ENCODE measurements at regions not wholly inside any gene's neighbourhood (a gene's known extent, or its start where the extent isn't known, plus 50 kb on each side); places are given as distances from the start of the nearest gene placed in this dataset.

DNA sequence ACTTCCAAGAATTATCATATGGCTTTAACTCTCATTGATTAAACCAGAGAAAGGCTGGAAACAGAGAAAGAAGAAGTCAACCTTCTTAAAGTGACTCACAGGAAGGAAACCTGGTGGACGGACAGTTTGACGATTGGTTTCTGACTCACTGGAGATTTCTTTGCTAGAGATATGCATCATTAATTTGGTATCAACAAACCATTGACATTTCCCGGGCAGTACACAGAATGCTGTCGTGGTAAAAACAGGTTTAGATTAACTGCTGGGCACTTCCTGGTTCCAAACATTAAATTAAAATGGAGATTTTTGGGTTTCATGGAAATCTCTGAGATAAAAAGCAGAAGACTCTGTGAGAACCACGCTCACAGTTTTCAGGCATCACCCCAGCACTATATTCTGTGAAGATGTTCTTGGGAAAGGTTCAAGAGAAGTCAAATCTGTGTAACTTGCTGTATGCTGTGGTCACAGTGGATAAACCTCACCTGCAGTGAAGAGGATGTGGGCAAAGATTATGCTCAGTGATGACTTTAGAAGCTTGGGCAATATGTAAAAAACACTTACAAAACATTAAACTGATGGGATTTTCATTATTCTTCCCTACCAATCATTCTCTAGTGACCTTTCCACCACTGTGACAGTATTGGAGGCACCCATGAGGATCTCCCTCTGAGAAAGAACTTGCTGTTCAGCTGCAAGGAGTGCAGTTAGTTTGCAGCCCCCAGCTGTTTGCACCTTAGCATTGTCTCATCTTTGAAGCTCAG, 61.1 kb upstream of the CD44 start:
- peak; percentile 27 for DNase-seq (ENCODE audit: low spot score)

DNA sequence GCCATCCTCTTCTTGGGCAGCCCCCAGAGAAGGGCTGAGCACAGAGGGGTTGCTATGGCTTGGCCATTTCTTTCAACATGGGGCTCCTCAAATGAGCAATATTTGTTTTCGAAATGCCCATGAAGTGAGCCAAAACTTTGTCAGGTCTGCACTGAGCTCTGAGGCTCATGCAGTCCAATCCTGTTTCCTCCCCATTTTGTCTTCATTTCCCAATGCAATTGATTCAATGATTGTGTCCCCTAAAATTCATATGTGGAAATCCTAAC, 60.6 kb upstream of the CD44 start:
- DNase-seq (ENCODE audit: low spot score): no peak

DNA sequence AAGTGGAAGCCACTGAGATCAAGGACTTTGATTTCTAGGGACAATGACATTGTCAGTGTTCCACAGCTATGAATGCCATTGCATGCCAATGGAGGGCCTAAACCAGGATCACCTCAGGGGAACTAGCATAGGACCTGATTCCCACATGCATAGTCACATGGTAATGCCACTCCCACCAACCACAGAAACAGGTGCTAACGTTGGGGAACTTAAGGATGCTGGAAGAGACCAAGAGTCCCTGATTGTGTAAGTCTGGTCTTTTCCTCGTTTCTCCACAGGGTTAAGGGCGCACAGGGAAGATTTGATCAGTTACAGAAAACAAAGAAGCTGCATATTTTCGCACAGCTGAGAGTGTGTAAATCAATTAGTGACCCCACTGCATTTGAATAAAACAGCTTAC, 59.4 kb upstream of the CD44 start:
- no peak for DNase-seq (ENCODE audit: low spot score)

DNA sequence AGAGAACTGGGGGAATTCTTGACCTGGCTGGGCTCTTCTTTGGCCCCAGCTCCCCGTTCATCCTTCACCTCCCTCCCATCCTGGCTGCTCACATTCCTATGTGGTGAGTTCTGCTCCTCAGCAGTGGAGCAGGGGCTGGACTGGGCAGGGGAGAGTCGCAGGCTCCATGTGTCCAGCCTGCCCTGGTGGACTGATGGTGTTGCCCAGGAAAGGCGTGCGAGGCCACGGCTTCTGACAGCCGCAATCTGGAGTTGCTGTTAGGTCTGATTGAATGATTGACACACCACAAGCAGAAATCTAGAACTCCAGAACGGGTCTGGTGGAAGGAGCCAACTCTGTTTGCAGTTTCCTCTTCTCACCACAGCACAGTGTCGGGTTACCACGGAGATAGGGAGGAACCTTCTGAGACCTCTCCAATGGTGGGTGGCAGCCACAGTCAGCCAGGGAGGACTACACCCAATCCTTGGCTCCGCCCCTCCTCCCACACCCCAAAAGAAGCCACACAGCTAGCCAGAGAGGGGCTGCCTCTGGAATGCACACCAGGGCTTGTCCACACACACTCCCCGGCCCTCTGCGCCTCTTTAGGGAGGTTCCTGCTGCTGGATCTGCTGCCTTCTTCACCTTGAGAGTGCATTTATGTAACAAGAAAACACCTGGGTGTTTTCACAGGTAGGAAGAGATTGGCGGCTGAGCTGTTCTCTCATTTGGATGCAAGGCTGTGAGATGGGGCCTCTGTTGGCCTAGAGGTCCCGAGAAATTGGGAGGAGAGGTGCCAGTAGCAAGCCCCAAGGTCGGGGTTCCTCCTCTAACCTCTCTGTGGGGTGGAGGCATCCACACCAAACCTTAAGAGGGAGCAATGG, 56.4 kb upstream of the CD44 start:
- no peak for DNase-seq (ENCODE audit: low spot score)

GRCh38 chr11:35083181-35083430, 55.9 kb upstream of the CD44 start:
- DNase-seq (ENCODE audit: low spot score): no peak

GRCh38 chr11:35083431-35084238, 55.3 kb upstream of the CD44 start:
- DNase-seq (ENCODE audit: low spot score): no peak

- no peak for DNase-seq (ENCODE audit: low spot score)
These were observed 54.0 kb upstream of the CD44 start for GRCh38 chr11:35084817-35085440.

DNA sequence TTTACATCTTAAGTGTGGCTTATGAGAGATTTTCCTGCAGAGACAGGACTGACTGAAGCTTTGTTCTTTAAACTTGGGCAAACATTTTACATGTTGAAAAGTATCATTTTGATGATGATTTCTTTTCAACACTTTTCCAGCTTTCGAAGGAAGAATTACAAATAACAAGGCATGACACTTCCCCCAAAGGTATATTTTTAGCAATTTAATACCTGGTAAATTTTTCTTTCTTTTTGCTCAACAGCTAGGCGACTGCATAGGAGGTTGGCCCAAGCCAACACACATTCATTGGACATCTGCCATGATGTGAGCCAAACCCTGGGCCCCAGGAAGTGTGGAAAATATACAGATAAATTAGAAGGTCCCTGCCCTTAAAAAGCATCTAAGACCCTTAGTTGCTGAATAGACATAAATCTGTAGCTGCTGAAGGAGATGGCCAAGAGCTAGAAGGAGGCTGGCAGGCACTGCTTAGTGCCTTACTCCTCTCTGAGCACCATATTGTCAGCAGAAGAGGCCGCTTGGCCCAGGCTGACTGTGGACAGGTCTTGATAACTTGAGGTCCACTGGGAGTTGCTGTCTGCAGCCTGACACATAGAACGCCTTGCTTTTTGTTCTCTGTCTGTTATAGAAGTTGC, 53.3 kb upstream of the CD44 start:
- DNase-seq (ENCODE audit: low spot score): no peak

- no peak for DNase-seq (ENCODE audit: low spot score)
These were observed 51.3 kb upstream of the CD44 start for GRCh38 chr11:35087648-35088047.

DNA sequence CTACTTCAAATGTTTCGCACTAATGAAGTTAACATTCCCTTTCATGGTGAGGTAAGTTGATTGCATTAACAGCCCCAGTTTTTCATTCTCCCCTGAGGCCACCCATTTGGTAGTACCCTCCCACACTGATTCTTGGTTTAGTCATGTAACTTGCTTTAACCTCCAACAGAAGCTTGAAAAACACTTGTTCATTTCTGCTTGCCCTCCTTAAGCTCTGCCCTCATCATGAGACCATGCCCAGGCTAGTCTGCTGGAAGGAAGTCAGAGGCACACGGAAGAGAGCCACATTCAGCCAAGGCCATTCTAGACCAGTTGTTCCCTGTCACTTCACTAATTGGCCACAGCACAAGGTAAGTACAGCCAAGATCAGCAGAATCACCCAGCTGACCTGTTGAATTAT, 50.7 kb upstream of the CD44 start:
- no peak for DNase-seq (ENCODE audit: low spot score)

GRCh38 chr11:35088676-35089075, 50.3 kb upstream of the CD44 start:
- DNase-seq (ENCODE audit: low spot score): no peak
